GM19395 (cell line): ENCODE measurements at regions not wholly inside any gene's neighbourhood (a gene's known extent, or its start where the extent isn't known, plus 50 kb on each side); places are given as distances from the start of the nearest gene placed in this dataset.
"Not testable (repeated sequence)": the region's sequence is repeated elsewhere in the genome, so short reads cannot be mapped to it uniquely, and the experiment has no call there.

Experiments used
- ATAC-seq: cut with Tn5 transposase; IDR thresholded peaks from one replicate; pipeline ENCODE4 v1.9.1; 2021; ENCODE audit warnings: mild to moderate bottlenecking, moderate library complexity; ENCODE audit not compliant: unreplicated experiment

GRCh38 chr5:40356248-40356647, 323.5 kb upstream of the PTGER4 start:
- no peak for ATAC-seq

- no peak for ATAC-seq
Observed at GRCh38 chr5:40355846-40356245, 323.9 kb upstream of the PTGER4 start.

GRCh38 chr5:40355181-40355580, 324.5 kb upstream of the PTGER4 start:
- no peak for ATAC-seq

- ATAC-seq = no peak
Observed at GRCh38 chr5:40354171-40354570, 325.5 kb upstream of the PTGER4 start.

DNA sequence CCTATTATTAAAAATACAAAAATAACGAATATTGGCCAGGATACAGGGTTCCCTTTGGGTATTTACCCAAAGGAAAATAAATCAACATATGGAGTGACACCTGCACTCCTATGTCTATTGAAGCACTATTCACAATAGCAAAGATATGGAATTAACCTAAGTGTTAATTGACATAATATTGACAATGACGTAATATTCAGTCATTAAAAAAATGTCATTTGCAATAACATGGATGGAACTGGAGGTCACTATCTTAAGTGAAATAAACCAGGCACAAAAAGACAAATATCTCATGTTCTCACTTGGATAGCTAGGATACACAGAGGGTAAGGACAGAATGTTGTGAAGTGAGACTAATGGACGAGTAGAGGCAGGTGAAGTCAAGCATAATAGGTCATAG, 326.3 kb upstream of the PTGER4 start:
- ATAC-seq = no peak

GRCh38 chr5:40347981-40348725, 331.6 kb upstream of the PTGER4 start:
- ATAC-seq = no peak

DNA sequence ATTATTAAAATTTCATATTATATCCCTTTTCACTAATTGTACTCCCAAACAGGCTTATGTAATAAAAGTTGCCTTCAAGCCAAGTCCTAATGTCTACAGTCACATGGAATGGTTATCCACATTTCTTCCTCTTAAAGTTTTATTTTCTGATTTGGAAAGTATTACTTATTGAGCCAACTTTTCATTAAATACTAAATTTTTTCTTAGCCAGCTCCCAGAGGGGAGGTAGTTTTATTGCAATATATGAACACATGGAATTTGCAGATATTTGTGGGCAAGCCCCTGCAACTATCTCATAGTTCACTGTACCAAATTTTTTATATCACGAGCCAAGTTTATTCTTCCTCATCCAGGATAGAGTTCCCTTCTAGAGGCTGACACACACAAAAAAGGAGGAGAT, 332.8 kb upstream of the PTGER4 start:
- no peak for ATAC-seq

GRCh38 chr5:40338434-40338833, 341.3 kb upstream of the PTGER4 start:
- ATAC-seq = not testable (repeated sequence)

DNA sequence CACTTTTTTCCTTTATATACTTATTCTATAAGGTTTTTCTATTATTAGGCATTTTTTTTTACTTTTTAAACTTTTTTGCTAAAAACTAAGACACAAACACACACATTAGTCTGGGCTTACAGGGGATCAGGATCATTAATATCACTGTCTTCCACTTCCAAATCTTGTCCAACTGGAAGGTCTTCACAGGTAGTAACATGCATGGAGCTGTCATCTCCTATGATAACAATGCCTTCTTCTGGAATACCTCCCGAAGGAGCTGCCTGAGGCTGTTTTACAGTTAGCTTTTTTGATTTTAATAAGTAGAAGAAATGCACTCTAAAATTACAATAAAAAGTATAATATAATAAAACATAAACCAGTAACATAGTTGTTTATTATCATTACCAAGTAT, 345.5 kb upstream of the PTGER4 start:
- ATAC-seq = no peak

- peak; percentile 66 for ATAC-seq
Observed at GRCh38 chr5:40333459-40334241, 346.1 kb upstream of the PTGER4 start.

DNA sequence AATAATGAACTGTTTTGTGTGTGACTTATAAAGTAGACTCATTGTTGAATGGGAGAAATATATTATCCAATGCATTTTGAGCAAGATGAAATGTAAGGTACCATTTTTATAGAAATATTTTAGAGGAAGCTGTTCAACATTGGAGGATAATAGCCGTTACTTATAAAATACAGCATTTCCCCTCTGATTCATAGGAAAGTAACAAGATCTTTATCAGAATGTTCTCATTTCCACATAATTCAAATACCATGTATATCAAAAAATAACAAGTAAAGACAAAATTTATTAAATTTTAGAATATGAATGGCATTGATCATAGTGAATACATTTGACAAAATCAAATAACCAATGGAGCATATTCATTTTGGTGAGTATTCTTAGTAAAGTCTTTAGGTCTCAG, 346.7 kb upstream of the PTGER4 start:
- no peak for ATAC-seq

DNA sequence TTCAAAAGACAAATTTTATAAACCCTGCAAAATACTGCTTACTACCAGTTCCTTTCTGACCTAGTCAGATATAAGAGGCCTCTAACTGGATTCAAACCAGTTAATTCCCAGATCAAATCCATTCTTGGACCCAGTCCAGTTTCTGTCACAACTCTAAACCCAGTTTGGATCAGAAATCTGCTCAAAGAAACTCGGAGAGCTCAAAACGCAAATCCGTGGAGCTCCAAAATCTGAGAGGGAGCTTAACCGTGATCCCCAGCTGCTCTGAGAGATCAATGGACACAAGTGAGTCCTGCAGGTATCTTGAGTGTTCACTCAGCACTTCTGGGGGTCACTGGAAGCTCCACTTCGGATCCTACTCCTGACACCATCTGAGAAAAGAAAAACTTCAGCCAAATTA, 348.1 kb upstream of the PTGER4 start:
- no peak for ATAC-seq

GRCh38 chr5:40321514-40321913, 358.2 kb upstream of the PTGER4 start:
- ATAC-seq = no peak

- no peak for ATAC-seq
Observed at GRCh38 chr5:40318395-40318794, 361.3 kb upstream of the PTGER4 start.

GRCh38 chr5:40317023-40317422, 362.7 kb upstream of the PTGER4 start:
- ATAC-seq = no peak

DNA sequence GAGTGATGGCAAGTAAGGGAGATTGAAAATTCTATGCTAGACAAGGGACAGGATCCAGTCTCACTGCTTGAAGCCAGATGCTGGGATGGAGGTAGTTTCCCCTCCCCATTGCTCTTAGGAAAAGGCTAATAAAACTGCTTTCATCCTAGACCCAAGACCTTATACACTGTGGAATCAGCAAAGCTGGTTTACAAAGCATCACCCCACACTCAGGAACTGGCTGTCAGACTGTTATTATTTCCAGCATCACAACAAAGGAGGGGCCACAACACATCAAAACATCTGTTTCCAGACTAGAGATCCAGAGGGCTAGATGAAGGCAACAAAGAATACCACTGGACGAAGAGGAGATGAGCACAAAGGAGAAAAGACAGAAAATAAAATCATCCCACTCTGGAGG, 364.6 kb upstream of the PTGER4 start:
- ATAC-seq = no peak

GRCh38 chr5:40314275-40314674, 365.4 kb upstream of the PTGER4 start:
- ATAC-seq = no peak

- no peak for ATAC-seq
Observed at GRCh38 chr5:40312205-40312604, 367.5 kb upstream of the PTGER4 start.

DNA sequence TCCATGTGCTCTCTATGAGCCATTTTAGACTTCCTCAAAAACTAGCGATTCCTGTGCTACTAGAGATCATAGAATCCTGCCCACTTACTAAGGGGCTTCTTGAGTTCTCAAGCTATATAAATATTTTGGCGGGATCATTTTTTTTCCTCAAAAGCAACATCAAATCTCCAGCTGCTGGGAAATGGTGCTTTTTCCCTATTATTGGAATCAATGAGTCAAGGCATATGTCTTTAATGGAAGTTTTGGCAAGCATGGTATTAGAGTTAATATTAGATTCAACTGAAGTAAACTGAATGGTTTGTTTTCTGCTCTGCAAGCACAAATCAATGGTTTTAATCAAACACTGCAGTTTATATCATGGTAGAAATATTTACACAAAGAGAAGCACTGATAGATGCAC, 369.9 kb upstream of the PTGER4 start:
- no peak for ATAC-seq

DNA sequence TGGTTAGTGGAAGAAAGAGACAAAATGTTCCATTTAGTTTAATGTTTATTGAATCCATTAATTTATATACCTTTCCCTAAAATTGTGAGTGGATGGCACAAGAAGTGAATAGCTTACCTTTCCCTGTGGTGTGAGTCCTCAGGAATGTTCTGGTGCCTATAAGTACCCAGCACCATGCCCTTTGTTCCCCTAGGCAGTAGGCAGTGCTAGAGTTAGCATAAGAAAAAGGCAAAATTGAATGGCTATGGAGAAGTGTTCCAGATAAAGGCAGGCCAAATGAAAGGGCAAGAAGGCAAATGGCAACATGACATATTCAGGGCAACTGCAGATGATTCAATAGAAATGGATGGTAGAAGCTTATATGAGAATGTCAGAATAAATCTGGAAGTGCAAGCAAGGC, 370.8 kb upstream of the PTGER4 start:
- no peak for ATAC-seq

- no peak for ATAC-seq
Observed at GRCh38 chr5:40307920-40308319, 371.8 kb upstream of the PTGER4 start.

DNA sequence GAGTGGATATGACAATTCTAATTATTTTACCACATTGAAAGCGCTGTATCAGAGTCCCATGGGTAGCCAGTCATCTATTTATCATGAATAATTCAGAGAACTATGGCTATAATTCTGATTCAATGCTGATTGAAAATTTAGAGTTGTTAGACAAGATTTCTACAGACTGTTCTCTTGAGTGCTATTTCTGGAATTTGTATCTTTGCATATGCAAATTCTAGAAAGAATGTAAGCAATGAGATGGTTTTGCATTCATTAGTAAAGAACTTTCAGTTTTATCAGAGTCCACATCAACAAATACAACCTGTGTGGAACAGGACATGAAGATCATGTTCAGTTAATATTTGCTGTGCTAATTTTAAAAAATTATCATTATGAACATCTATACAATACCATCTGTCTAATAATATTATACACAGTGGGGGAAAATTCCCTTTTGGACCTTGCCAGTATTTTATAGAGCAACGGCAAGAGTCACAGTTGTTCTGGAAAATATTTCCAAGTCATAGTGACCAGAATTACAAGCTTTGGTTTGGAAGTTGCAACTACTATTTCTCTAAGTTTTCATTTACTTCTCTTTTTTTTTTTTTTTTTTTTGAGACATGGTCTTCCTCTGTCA, 372.7 kb upstream of the PTGER4 start:
- no peak for ATAC-seq
